ENCODE measurements at regions not wholly inside any gene's neighbourhood (a gene's known extent, or its start where the extent isn't known, plus 50 kb on each side); places are given as distances from the start of the nearest gene placed in this dataset.

- DNase-seq (ENCODE audit: low spot score) (no peak), ATAC-seq (ENCODE audit: low FRiP score) (no peak)
- no peak for TF ChIP-seq CTCF (IDR thresholded peaks at IDR 0.05)
Measured at GRCh38 chr10:90396721-90397120, 461.1 kb downstream of the HTR7 start.

DNA sequence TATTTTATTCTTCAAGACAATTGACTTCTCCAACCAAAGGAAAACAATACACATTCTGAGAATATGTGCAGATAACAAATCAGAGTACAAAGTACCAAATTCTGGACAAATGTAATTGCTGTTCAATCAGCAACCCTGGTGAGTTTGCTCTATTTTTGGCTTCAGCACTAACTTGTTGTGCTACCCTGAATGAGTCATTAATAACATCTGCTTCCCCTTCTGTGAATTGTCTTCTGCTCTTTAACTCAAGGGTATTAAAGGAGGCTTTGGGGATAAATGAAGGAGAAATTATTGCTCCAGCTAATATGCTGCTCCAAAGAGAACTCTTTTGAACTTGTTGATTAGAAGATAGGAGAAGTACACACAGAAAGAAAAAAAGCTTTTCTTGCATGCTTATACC, 459.3 kb downstream of the HTR7 start:
- ATAC-seq (ENCODE audit: low FRiP score) (no peak), DNase-seq (ENCODE audit: low spot score) (no peak)
- no peak for TF ChIP-seq CTCF (IDR thresholded peaks at IDR 0.05)

- no peak for ATAC-seq (ENCODE audit: low FRiP score)
- no peak for TF ChIP-seq CTCF (IDR thresholded peaks at IDR 0.05)
- DNase-seq (ENCODE audit: low spot score) = no peak
Measured at GRCh38 chr10:90399782-90400181, 458.1 kb downstream of the HTR7 start.

DNA sequence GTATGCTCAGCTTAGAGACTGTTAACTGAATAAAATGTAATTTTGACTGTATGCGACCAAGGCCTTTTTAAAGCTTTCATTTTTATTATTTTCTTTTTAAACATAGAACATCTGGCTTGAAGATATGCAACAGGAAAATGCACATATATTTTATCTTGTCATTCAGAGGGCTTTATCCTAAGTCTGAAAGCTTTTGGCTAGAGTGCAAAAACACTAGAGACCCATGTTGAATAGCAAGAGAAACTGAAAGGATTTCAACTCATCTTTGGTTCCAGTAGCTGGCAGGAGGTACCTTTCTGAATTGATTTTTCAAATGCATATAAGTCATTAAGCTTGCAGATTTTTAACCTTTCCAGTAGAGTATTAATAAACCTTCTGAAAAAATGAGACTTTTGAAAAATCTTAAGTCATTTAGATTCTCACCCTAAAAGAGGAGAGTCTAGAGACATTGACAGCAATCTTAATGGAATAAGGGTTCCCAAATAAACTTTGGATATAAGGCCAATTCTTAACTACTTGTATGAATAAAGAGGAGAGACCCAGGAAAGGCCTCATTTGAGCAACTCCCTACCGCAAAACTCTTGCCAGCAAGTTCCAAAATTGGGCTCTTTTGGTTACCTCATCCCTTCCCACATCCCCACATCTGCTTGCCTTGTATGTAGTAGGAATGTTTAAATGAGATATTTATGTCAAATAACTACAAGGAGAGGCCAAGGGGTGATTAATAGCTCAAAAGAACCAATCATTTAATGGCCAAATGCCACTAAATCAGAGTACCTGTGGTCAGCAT, 454.4 kb downstream of the HTR7 start:
- DNase-seq (ENCODE audit: low spot score) (no peak), ATAC-seq (ENCODE audit: low FRiP score) (no peak)
- TF ChIP-seq CTCF (IDR thresholded peaks at IDR 0.05) = no peak

GRCh38 chr10:90407131-90407530, 450.7 kb downstream of the HTR7 start:
- ATAC-seq (ENCODE audit: low FRiP score) (no peak), DNase-seq (ENCODE audit: low spot score) (no peak)
- TF ChIP-seq CTCF (IDR thresholded peaks at IDR 0.05) = no peak

DNA sequence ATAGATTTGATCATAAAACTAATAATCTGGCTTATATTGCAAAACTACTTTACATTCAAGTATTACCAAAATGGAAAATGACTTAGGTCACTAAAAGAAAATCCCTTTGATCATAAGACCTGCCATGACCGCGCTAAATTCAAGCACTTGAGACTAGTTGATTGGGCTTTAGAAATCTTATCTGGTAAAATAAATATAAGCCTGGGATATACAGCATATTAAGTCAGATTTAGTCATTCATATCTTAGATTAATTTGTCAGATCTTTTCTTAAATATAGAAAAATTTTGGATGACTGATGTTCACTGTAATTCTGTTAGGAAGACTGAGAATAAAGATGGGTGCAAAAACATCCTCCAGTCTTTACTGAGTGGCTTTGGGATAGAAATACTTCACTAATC, 450.0 kb downstream of the HTR7 start:
- no peak for TF ChIP-seq CTCF (IDR thresholded peaks at IDR 0.05)
- DNase-seq (ENCODE audit: low spot score) (no peak), ATAC-seq (ENCODE audit: low FRiP score) (no peak)

DNA sequence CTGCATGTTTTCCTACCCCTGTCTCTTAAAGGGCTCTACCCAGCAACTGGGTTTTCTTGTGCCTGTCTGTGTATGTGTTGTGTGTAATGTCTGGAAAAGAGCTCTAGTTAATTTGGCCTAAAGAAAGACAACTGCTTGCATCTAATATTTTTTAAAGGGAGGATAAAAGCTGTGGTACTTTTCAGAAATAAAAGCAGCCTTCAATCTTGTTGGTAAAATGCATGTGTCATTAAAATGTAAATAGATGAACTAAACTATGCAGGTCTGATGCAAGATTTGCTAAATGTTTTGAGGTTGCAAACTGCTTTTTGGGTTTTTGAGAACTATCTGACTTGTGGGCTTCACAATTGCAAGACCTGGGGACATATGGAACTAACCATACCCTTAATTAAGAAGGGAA, 445.3 kb downstream of the HTR7 start:
- DNase-seq (ENCODE audit: low spot score) (no peak), ATAC-seq (ENCODE audit: low FRiP score) (no peak)
- TF ChIP-seq CTCF (IDR thresholded peaks at IDR 0.05) = no peak

Measured in omental fat pad (tissue), 3 donors.